Ovary (tissue), 3 donors: ENCODE measurements at regions not wholly inside any gene's neighbourhood (a gene's known extent, or its start where the extent isn't known, plus 50 kb on each side); places are given as distances from the start of the nearest gene placed in this dataset.

Experiments used
- POLR2A ChIP-seq: fragments of 450-650 bp; IDR thresholded peaks from one replicate; pipeline ENCODE4 v1.6.1; 2017; ENCODE audit warnings: antibody characterized with exemption, mild to moderate bottlenecking, moderate library complexity
- TF ChIP-seq, protein P1 (sequence below), 3 donors: fragments of 450-650 bp in 2 of 3; fragments of 200-600 bp in 1 of 3; IDR thresholded peaks; one replicate each; pipeline versions ENCODE4 v1.5.1 to v1.8.0; 2016 to 2022; ENCODE audit warnings: antibody characterized with exemption in 3 of 3, mild to moderate bottlenecking in 1 of 3
- donor health status: DM: no; HTN: no; CAD: no.

GRCh38 chr3:184645336-184645735, 66.5 kb downstream of the MAGEF1 start:
- TF ChIP-seq, protein P1, sequence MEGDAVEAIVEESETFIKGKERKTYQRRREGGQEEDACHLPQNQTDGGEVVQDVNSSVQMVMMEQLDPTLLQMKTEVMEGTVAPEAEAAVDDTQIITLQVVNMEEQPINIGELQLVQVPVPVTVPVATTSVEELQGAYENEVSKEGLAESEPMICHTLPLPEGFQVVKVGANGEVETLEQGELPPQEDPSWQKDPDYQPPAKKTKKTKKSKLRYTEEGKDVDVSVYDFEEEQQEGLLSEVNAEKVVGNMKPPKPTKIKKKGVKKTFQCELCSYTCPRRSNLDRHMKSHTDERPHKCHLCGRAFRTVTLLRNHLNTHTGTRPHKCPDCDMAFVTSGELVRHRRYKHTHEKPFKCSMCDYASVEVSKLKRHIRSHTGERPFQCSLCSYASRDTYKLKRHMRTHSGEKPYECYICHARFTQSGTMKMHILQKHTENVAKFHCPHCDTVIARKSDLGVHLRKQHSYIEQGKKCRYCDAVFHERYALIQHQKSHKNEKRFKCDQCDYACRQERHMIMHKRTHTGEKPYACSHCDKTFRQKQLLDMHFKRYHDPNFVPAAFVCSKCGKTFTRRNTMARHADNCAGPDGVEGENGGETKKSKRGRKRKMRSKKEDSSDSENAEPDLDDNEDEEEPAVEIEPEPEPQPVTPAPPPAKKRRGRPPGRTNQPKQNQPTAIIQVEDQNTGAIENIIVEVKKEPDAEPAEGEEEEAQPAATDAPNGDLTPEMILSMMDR (IDR thresholded peaks at IDR 0.05): no peak
- TF ChIP-seq POLR2A: no peak
